IMR-90 (cell line): ENCODE measurements at regions not wholly inside any gene's neighbourhood (a gene's known extent, or its start where the extent isn't known, plus 50 kb on each side); places are given as distances from the start of the nearest gene placed in this dataset.

Experiments used
- CTCF ChIP-seq: conservative IDR thresholded peaks from 2 replicates; pipeline ENCODE4 v1.5.1; 2012; ENCODE audit warnings: mild to moderate bottlenecking, low read depth, low read length, improper control_type of control experiment
- FOS ChIP-seq: fragments of 150-350 bp; IDR thresholded peaks from 2 replicates; pipeline ENCODE4 v1.6.1; 2016; ENCODE audit warnings: low read depth, low read length
- MAFK ChIP-seq: IDR thresholded peaks from 2 replicates; pipeline ENCODE4 v1.6.1; 2012; ENCODE audit warnings: low read depth, low read length, improper control_type of control experiment
- MXI1 ChIP-seq: IDR thresholded peaks from 2 replicates; pipeline ENCODE4 v1.6.1; 2012; ENCODE audit warnings: low read depth, mild to moderate bottlenecking, low read length, moderate library complexity, borderline replicate concordance
- NFE2L2 ChIP-seq: fragments of 150-350 bp; IDR thresholded peaks from 2 replicates; pipeline ENCODE4 v1.6.1; 2016; ENCODE audit warnings: low read depth, mild to moderate bottlenecking, low read length
- POLR2A ChIP-seq: IDR thresholded peaks from 2 replicates; pipeline ENCODE4 v1.6.1; 2012; ENCODE audit warnings: mild to moderate bottlenecking, low read depth, low read length
- RAD21 ChIP-seq: IDR thresholded peaks from 2 replicates; pipeline ENCODE4 v1.6.1; 2012; ENCODE audit warnings: low read length, improper control_type of control experiment
- RCOR1 ChIP-seq: IDR thresholded peaks from 2 replicates; pipeline ENCODE4 v1.6.1; 2012; ENCODE audit warnings: mild to moderate bottlenecking, low read length, improper control_type of control experiment; ENCODE audit not compliant: insufficient replicate concordance
- RFX5 ChIP-seq: IDR thresholded peaks from 2 replicates; pipeline ENCODE4 v1.8.0; 2012; ENCODE audit warnings: low read depth, mild to moderate bottlenecking, low read length, moderate library complexity
- SMC3 ChIP-seq: fragments of 150-350 bp; IDR thresholded peaks from 2 replicates; pipeline ENCODE4 v1.6.1; 2016; ENCODE audit warnings: low read depth, mild to moderate bottlenecking, antibody characterized with exemption, low read length, moderate library complexity
- USF2 ChIP-seq: fragments of 150-350 bp; IDR thresholded peaks from 2 replicates; pipeline ENCODE4 v1.6.1; 2017; ENCODE audit warnings: mild to moderate bottlenecking, antibody characterized with exemption, low read length, low read depth

- TF ChIP-seq CTCF (no peak), FOS (no peak), POLR2A (no peak), USF2 (no peak), SMC3 (no peak), MAFK (no peak), RAD21 (no peak), RFX5 (no peak), NFE2L2 (no peak), RCOR1 (no peak), MXI1 (no peak)
Measured at GRCh38 chr4:134518574-134519217, 317.1 kb upstream of the PABPC4L start.
